ENCODE measurements at regions not wholly inside any gene's neighbourhood (a gene's known extent, or its start where the extent isn't known, plus 50 kb on each side); places are given as distances from the start of the nearest gene placed in this dataset.

- DNase-seq, result no peak
These were observed 99.7 kb upstream of the VPREB1 start for GRCh38 chr22:22144858-22145257.

GRCh38 chr22:22143448-22143847 lies 101.1 kb upstream of the VPREB1 start:
- no peak for DNase-seq

DNA sequence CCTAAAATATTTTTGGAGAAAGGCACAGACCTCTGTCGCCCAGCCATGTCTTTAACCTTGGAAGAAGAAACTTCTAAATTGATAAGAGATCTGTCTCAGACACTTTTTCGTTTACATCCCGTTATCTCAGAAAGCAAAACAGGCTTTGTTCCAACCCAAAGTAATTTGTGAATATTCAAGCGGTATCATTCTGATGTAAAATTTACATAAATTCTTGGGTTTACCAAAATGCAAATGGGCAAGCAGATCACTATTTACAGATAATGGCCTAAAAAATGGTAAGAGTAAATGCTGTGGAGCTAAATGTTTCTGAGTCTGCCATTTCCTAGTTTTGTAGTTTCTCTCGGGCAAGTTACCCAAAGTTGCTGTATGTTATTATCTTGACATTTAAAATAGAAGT lies 101.9 kb upstream of the VPREB1 start:
- DNase-seq, result no peak

- DNase-seq, result no peak
These were observed 102.6 kb upstream of the VPREB1 start for GRCh38 chr22:22141771-22142591.

DNA sequence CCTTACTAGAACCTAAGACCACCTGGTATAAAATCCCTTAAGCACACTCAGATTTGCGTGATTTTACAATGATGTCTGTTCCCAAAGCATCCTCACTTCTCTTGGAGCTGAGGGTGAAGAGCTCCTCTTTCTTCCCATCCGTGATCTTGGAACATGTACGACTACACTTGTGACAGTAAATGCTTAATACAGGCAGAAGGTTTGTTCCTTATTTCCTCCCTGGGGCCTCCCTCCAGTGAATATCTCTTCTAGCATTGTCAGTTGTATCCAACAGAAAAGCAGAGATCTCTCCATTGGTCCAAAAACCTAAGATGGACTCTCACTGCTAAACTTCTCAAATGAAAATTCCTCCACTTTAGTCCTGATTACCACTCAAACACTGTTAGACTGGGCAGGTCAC lies 103.6 kb upstream of the VPREB1 start:
- no peak for DNase-seq

GRCh38 chr22:22139364-22139763 lies 105.2 kb upstream of the VPREB1 start:
- DNase-seq, result no peak

DNA sequence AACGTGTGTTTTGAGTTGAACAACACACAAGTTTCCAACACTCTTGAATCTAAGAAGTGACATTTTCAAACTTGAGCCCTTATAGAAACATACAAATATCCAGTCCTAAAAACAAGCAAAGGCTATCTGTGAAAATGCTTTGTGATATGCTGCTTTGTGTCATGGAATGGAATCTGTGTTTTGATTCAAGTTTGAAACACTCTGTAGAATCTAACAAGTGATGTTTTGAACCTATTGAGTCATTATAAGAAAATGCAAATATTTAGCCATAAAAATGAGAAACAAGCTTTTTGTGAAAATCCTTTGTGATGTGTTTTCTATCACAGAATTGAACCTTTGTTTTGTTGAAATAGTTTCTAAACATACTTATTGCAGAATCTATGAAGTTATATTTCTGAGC lies 105.7 kb upstream of the VPREB1 start:
- DNase-seq, result no peak

DNA sequence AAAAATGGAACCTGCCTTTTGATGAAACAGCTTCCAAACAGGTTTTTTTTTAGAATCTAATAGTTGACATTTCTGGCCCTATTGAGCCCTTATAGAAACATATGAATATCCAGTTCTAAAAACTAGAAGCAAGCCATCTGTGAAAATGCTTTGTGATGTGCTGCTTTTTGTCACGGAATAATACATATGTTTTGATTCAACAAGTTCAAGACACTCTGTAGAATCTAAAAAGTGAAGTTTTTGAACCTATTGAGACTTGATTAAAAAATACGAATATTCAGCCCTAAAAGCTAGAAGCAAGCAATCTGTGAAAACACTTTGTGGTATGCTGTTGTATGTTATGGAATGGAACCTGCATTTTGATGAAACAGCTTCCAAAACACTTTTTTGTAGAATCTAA lies 106.7 kb upstream of the VPREB1 start:
- DNase-seq, result no peak

DNA sequence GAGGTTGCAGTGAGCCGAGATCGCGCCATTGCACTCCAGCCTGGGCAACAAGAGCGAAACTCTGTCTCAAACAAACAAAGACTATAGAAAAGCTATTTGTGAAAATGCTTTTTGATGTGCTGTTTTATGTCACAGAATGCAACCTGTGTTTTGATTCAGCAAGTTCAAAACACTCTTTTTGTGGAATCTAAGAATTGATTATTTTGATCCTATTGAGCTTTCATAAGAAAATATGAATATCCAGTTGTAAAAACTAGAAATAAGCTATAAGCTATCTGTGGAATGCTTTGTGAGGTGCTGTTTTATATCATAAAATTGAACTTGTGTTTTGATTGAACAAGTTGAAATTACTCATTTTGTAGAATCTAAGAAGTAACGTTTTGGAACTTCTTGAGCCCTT lies 110.7 kb upstream of the VPREB1 start:
- DNase-seq, result no peak

GRCh38 chr22:22130953-22131608 lies 113.5 kb upstream of the VPREB1 start:
- DNase-seq, result no peak

DNA sequence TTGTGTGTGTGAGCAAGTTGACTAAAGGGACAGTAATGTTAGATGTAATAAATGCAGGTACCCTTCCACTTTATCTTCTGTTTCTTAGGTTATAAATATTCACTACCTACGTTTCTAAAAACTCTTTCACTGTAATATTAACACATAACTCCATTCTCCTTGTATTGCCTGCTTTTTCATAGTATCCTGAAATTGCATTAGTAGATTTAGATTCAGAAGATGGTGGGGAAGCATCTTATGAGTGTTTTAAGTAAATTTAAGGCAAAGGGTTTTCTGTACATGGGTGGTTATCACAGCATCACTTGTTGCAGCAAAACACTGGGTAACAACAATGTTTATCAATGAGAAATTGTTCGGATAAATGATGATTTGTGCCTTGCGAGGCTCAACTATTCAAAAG lies 115.2 kb upstream of the VPREB1 start:
- no peak for DNase-seq

DNA sequence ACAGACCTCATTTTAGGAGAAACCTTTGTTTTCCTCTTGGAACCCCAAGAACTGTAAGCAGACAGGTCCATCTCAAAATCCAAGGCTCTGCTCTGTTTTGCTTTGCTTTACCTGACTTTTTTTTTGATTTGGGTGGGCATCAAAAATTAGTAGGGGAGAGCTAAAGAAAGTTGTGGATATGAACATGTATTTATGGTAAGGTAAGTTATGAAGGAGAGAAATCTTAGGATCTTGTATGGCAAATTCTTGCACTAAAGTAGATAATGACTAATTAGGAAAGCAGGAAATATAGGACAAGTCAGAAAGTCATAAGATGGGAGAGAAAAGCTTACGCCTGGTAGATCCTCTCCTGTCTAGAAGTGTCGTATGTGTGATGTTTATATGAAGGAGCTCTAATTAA lies 116.1 kb upstream of the VPREB1 start:
- DNase-seq, result no peak

- DNase-seq, result no peak
These were observed 117.5 kb upstream of the VPREB1 start for GRCh38 chr22:22127100-22127499.

- no peak for DNase-seq
These were observed 118.8 kb upstream of the VPREB1 start for GRCh38 chr22:22125579-22126468.

DNA sequence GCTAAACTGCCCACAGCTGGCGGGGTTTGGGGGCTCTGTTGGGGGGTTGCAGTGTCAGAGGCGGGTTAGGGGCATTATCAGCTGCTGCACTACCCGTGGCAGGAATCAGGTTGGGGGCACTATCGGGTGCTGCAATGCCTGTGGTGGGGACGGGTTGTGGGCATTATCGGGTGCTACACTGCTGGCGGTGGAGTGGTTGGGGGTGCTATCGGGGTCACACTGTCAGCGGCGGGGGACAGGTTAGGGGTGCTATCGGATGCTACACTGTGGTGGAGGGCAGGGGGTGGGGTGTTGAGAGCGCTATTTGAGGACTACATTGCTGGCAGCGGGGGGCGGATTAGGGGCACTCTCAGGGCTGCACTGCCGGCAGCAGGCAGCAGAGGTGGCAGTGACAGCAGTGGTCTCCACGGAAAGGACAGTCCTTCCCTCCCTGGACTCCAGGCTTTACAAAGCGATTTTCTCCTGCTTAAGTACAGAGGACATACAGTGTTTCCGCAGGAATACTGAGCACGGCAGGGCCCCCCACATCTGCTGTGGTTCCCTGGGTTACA lies 119.5 kb upstream of the VPREB1 start:
- DNase-seq, result no peak

- no peak for DNase-seq
These were observed 120.2 kb upstream of the VPREB1 start for GRCh38 chr22:22124374-22124773.

GRCh38 chr22:22123960-22124278 lies 120.7 kb upstream of the VPREB1 start:
- no peak for DNase-seq

GRCh38 chr22:22123118-22123959 lies 121.2 kb upstream of the VPREB1 start:
- no peak for DNase-seq

GRCh38 chr22:22122348-22123117 lies 122.1 kb upstream of the VPREB1 start:
- no peak for DNase-seq

- no peak for DNase-seq
These were observed 123.1 kb upstream of the VPREB1 start for GRCh38 chr22:22121445-22121844.

- DNase-seq, result no peak
These were observed 124.4 kb upstream of the VPREB1 start for GRCh38 chr22:22120160-22120559.

GRCh38 chr22:22118987-22119386 lies 125.6 kb upstream of the VPREB1 start:
- DNase-seq, result no peak

Measured in effector CD4-positive, alpha-beta T cell (primary cell).